H1 (cell line): ENCODE measurements at regions not wholly inside any gene's neighbourhood (a gene's known extent, or its start where the extent isn't known, plus 50 kb on each side); places are given as distances from the start of the nearest gene placed in this dataset.

Experiments
- FOSL1 ChIP-seq: IDR thresholded peaks from 2 replicates; pipeline ENCODE4 v1.6.1; 2011; ENCODE audit warnings: mild to moderate bottlenecking, low read depth, low read length, moderate library complexity; ENCODE audit not compliant: insufficient read depth
- SIN3A ChIP-seq, 2 experiments: IDR thresholded peaks in 1 of 2; conservative IDR thresholded peaks in 1 of 2; 2 replicates each; pipeline ENCODE4 v1.6.1; 2011 to 2012; ENCODE audit warnings: low read length in 2 of 2, improper control_type of control experiment in 1 of 2, low read depth in 1 of 2, mild to moderate bottlenecking in 1 of 2
- SUZ12 ChIP-seq: fragments of 200-600 bp; sonication (generic); IDR thresholded peaks from 2 replicates; pipeline ENCODE4 v1.6.1; 2012; ENCODE audit warnings: mild to moderate bottlenecking, inconsistent platforms, low read length, moderate library complexity, mixed read lengths

DNA sequence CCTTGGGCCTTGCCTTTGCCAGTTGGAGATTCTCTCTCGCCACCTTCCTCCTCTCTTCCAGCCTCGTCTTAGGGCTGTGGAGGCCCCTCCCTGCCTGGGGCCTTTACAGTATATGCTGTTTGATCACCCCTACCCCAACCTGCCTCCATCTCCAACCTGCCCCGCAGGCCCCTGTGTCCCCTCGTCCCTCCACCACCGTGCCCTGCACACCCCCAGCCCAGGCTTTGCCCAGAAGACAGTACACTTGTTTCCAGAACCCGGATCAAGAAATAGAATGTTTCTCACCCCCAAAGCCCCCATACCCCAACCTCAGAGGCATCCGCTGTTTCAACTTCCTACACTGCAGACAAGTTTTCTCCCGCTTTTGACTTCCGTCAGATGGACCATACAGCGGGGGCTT, 202.3 kb upstream of the C14orf180 start (continued):
- no peak for TF ChIP-seq FOSL1
- TF ChIP-seq SUZ12 = no peak
- no peak for TF ChIP-seq SIN3A (conservative IDR thresholded peaks at IDR 0.05 in 1 of 2, IDR thresholded peaks at IDR 0.05 in 1 of 2; ENCODE audit: low read depth in 1 of 2, low read length in 2 of 2)
